Raji (cell line): ENCODE measurements at regions not wholly inside any gene's neighbourhood (a gene's known extent, or its start where the extent isn't known, plus 50 kb on each side); places are given as distances from the start of the nearest gene placed in this dataset.

Experiments used
- POLR2A ChIP-seq: IDR thresholded peaks from 2 replicates; pipeline ENCODE4 v1.6.1; 2011; ENCODE audit warnings: low read depth, low read length, control low read depth; ENCODE audit not compliant: insufficient read depth

- TF ChIP-seq POLR2A, result no peak
Observed at GRCh38 chr13:105282406-105283285, 1252.8 kb downstream of the EFNB2 start.

GRCh38 chr13:105278943-105279381 is 1256.5 kb downstream of the EFNB2 start:
- no peak for TF ChIP-seq POLR2A

- TF ChIP-seq POLR2A, result no peak
Observed at GRCh38 chr13:105276571-105276970, 1258.9 kb downstream of the EFNB2 start.

GRCh38 chr13:105273665-105274222 is 1261.7 kb downstream of the EFNB2 start:
- no peak for TF ChIP-seq POLR2A

GRCh38 chr13:105272660-105273631 is 1262.5 kb downstream of the EFNB2 start:
- TF ChIP-seq POLR2A, result no peak

- no peak for TF ChIP-seq POLR2A
Observed at GRCh38 chr13:105266615-105267014, 1268.8 kb downstream of the EFNB2 start.

DNA sequence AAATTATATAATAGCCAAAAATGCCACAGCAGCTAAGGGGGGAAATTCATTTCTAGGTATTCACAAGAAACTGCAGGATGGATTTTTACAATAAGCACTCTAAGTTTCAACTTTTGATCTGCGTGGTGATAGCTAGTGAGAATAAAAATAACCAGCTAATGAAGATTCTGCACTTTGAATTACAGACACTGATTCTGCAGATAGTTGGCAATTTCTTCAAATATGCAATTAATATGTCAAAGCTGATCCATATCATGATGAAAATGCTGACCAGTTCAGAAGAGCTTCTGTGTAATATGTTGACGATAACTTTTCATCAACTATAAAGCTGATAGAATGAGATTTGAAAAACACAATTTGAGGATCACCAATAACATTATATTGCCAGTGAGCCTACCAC is 1272.9 kb downstream of the EFNB2 start:
- TF ChIP-seq POLR2A, result no peak

DNA sequence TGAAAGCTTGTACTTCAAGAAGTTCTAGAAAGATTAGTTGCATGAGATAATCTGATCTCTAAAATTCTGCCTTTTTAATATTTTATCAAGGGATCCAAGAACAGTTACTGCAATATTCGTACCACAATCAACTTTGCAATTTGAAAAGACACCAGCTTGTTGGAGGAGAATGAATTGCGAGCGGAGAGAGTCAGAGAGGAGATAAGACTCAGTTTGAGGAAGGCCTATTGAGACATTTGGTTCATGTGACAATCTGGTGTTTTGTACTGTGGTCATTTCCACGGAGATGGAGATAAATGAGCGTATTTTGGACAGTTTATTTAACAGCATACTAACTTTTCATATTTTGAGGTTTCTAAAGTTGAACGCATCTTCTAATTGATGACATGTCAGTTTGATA is 1276.0 kb downstream of the EFNB2 start:
- no peak for TF ChIP-seq POLR2A

DNA sequence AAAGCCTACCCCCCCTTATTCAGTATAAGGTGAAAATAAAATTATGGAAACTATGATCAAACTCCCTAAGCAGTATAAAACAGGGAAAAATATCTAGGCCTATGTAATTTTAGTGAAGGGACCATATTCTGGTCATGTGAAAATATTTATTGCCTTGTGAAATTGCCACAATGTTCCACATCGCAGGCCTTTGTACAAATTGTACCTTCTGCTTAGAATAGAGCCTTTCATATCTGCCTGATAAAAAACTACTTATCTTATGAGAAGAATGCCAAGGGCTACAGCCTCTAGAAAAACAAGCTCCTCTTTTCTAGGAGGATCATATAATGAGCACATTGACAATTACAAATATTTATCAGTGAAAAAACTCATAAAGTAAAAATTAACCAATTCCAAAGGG is 1280.0 kb downstream of the EFNB2 start:
- no peak for TF ChIP-seq POLR2A

DNA sequence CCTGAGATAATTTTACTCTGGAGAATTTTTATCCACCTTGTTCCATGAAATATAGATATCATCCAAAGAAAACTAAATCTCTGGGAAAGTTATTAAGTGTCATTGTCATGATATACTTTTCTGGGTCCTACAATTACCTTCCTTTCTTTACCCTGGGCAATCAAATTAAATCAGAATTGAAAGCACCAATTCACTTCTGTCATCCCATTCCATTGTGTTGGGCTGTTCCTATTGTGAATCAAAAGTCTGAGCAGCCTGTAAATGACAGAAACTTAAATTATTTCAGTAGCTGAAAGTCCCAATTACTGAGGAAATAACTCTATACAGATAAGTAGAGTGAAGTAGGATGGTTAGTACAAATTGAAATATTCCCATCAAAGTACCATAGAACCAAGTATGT is 1284.2 kb downstream of the EFNB2 start:
- no peak for TF ChIP-seq POLR2A

DNA sequence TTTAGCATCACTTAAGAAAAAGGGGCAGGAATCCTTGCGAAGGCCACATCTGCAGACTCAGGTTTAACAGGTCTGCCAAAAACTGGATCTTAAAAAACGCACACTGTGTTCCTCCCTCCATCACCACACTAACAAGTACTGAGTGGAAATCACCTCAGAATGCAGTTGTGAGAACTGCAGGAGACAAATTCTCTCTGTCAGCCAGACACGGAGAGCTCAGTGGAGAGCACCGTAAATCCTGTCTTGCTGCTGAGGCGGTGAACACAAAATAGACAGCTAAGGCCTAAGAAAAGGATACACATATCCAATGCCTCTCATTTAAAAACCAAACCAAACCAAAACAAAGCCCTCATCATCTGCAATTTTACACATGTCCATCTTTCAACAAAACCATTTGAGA is 1287.6 kb downstream of the EFNB2 start:
- TF ChIP-seq POLR2A, result no peak

- TF ChIP-seq POLR2A, result no peak
Observed at GRCh38 chr13:105240371-105240770, 1295.1 kb downstream of the EFNB2 start.

GRCh38 chr13:105232439-105232838 is 1303.0 kb downstream of the EFNB2 start:
- TF ChIP-seq POLR2A, result no peak

DNA sequence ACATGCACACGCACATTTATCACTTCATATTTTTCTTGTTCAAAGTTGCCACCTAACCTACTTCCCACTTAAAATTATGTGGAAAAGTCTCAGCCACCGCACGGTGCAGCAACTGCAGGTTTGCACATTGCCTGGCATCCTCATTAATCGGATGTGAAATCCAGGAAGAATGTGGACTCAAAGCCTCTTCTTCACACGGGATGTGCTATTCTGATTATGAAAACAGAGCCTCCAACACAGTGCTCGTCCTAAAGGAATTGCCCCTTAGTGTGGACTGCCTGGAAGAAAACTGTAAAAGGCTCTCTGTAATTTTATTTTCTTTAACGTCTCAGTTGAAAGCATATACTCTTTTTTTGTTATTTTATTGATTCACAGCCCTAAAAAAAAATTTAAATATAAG is 1303.5 kb downstream of the EFNB2 start:
- no peak for TF ChIP-seq POLR2A

- TF ChIP-seq POLR2A, result no peak
Observed at GRCh38 chr13:105231579-105231978, 1303.9 kb downstream of the EFNB2 start.
